K562 (cell line): ENCODE measurements at regions not wholly inside any gene's neighbourhood (a gene's known extent, or its start where the extent isn't known, plus 50 kb on each side); places are given as distances from the start of the nearest gene placed in this dataset.

Source experiments
- ATAC-seq: fragments of 200-7000 bp; cut with Tn5 transposase; 3 replicates; pipeline ENCODE4 v1.9.1; 2020; ENCODE audit warnings: moderate library complexity
- BruUV-seq: library from RNA; stranded (reverse); fragments of 400-500 nt; replicated peaks from 2 replicates; lab custom pipeline; 2021; lab: Mats Ljungman, UMichigan
- CTCF ChIA-PET: fragments of 300-600 bp; formaldehyde crosslinking; extraction: SDS; loops from one replicate; lab custom pipeline; 2021; ENCODE audit warnings: low intra/inter-chr PET ratio; lab: Yijun Ruan, JAX
- POLR2A ChIA-PET: fragments of 300-600, 350-650 bp; sonication (Branson Sonifier 250); formaldehyde crosslinking; extraction: SDS; loops from one replicate; lab custom pipeline; 2021; ENCODE audit warnings: antibody characterized with exemption, inconsistent platforms; lab: Yijun Ruan, JAX
- DNase-seq, 4 experiments: peaks; one replicate each; pipeline versions ENCODE4 v3.0.0 to v3.0.0-alpha.2; 2011 to 2018; ENCODE audit warnings: low spot score in 3 of 4, mixed read lengths in 3 of 4; ENCODE audit errors: extremely low read depth in 1 of 4
- FAIRE-seq: peaks from 2 replicates; lab custom pipeline; 2011; peaks lifted over from hg19 to GRCh38; lab: Jason Lieb, UNC
- H2AFZ ChIP-seq: 2 replicates; pipeline ENCODE4 v1.6.0; 2011; ENCODE audit warnings: low read depth, low read length, control low read depth, inconsistent platforms
- H3K27ac ChIP-seq: fragments of 200-600 bp; 3 replicates; pipeline ENCODE4 v1.8.0; 2011; ENCODE audit warnings: low read depth, mild to moderate bottlenecking, control low read depth, inconsistent platforms, low read length, moderate library complexity, mixed read lengths; ENCODE audit errors: extremely low read depth
- H3K27me3 ChIP-seq, 2 experiments: fragments of 300-600 bp in 1 of 2; 2 replicates in 1 of 2; 3 replicates in 1 of 2; pipeline versions ENCODE4 v1.6.0 to v1.8.0; 2011; ENCODE audit warnings: inconsistent platforms in 2 of 2, low read length in 2 of 2, mild to moderate bottlenecking in 1 of 2, mixed read lengths in 1 of 2, moderate library complexity in 1 of 2; ENCODE audit not compliant: control insufficient read depth in 2 of 2, insufficient read depth in 2 of 2
- H3K36me3 ChIP-seq: fragments of 300-600 bp; 3 replicates; pipeline ENCODE4 v1.8.0; 2011; ENCODE audit warnings: mild to moderate bottlenecking, low read length, inconsistent platforms; ENCODE audit not compliant: control insufficient read depth, insufficient read depth
- H3K4me1 ChIP-seq, 2 experiments: fragments of 200-600 bp in 1 of 2; replicated peaks in 1 of 2; 2 replicates in 1 of 2; 3 replicates in 1 of 2; pipeline versions ENCODE4 v1.5.1 to v1.8.0; 2011; ENCODE audit warnings: inconsistent platforms in 2 of 2, low read length in 2 of 2, mild to moderate bottlenecking in 1 of 2, mixed read lengths in 1 of 2, moderate library complexity in 1 of 2; ENCODE audit not compliant: control insufficient read depth in 2 of 2, insufficient read depth in 2 of 2
- H3K4me2 ChIP-seq: 2 replicates; pipeline ENCODE4 v1.6.1; 2011; ENCODE audit warnings: low read length, control low read depth, inconsistent platforms, mixed read lengths; ENCODE audit not compliant: insufficient read depth
- H3K4me3 ChIP-seq: fragments of 200-600 bp; sonication (generic), shearing (Covaris generic); 2 replicates; pipeline ENCODE4 v1.5.1; 2016; ENCODE audit warnings: control low read depth, inconsistent platforms
- H3K79me2 ChIP-seq: fragments of 200-600 bp; 3 replicates; pipeline ENCODE4 v1.8.0; 2011; ENCODE audit warnings: low read length, inconsistent platforms; ENCODE audit not compliant: control insufficient read depth, insufficient read depth
- H3K9ac ChIP-seq, 2 experiments: 2 replicates each; pipeline versions ENCODE4 v1.6.0 to v1.6.1; 2011; ENCODE audit warnings: low read depth in 2 of 2, low read length in 2 of 2, control low read depth in 1 of 2, inconsistent platforms in 1 of 2, mild to moderate bottlenecking in 1 of 2, mixed read lengths in 1 of 2; ENCODE audit not compliant: insufficient read depth in 1 of 2
- H3K9me1 ChIP-seq: one replicate; pipeline ENCODE4 v1.6.0; 2011; ENCODE audit warnings: inconsistent platforms, mild to moderate bottlenecking, low read length, moderate library complexity; ENCODE audit not compliant: control insufficient read depth, insufficient read depth
- H3K9me3 ChIP-seq: replicated peaks from 2 replicates; pipeline ENCODE4 v1.5.1; 2011; ENCODE audit warnings: low read depth, low read length, inconsistent platforms; ENCODE audit not compliant: control insufficient read depth, insufficient read depth
- H4K20me1 ChIP-seq: replicated peaks from 2 replicates; pipeline ENCODE4 v1.6.1; 2011; ENCODE audit warnings: low read length, inconsistent platforms, mixed read lengths; ENCODE audit not compliant: control insufficient read depth, insufficient read depth
- FIP1L1 ChIP-seq: fragments of 200-400 bp; formaldehyde crosslinking; IDR thresholded peaks from 2 replicates; pipeline ENCODE4 v1.6.1; 2018; ENCODE audit warnings: mild to moderate bottlenecking, low read depth, low read length; ENCODE audit not compliant: poor library complexity, severe bottlenecking
- LCOR ChIP-seq: sonication (generic); formaldehyde crosslinking; IDR thresholded peaks from 2 replicates; pipeline ENCODE4 v1.8.0; 2022; ENCODE audit warnings: mild to moderate bottlenecking, missing genetic modification reagents
- RBM15 ChIP-seq: fragments of 200-400 bp; formaldehyde crosslinking; IDR thresholded peaks from 2 replicates; pipeline ENCODE4 v1.6.1; 2018; ENCODE audit warnings: mild to moderate bottlenecking, low read length, moderate library complexity; ENCODE audit not compliant: insufficient read depth
- SMARCE1 ChIP-seq: fragments of 450-650 bp; IDR thresholded peaks from 2 replicates; pipeline ENCODE4 v1.7.1; 2016; ENCODE audit warnings: mild to moderate bottlenecking
- SMC3 ChIP-seq: conservative IDR thresholded peaks from 2 replicates; pipeline ENCODE4 v1.6.1; 2011; ENCODE audit warnings: low read depth, low read length, improper control_type of control experiment; ENCODE audit not compliant: insufficient read depth
- ZBED1 ChIP-seq: IDR thresholded peaks from 2 replicates; pipeline ENCODE4 v1.6.1; 2014
- ZC3H8 ChIP-seq: fragments of 450-650 bp; IDR thresholded peaks from 2 replicates; pipeline ENCODE4 v1.6.1; 2017
- ZNF165 ChIP-seq: fragments of 250-450 bp; sonication (Bioruptor Pico); IDR thresholded peaks from 2 replicates; pipeline ENCODE4 v1.4.0; 2020; ENCODE audit warnings: borderline replicate concordance
- ZNF197 ChIP-seq: fragments of 200-800 bp; sonication (Bioruptor generic); IDR thresholded peaks from 2 replicates; pipeline ENCODE4 v1.6.1; 2016; ENCODE audit warnings: low read depth, missing genetic modification characterization, missing compliant biosample characterization
- ZNF354B ChIP-seq: fragments of 250-450 bp; sonication (Bioruptor Pico); IDR thresholded peaks from 2 replicates; pipeline ENCODE4 v1.4.0; 2020
- ZNF830 ChIP-seq: fragments of 250-450 bp; sonication (Bioruptor Pico); IDR thresholded peaks from 2 replicates; pipeline ENCODE4 v1.5.0; 2021; ENCODE audit warnings: mild to moderate bottlenecking
- WGBS: fragments of 100-300 bp; shearing (Covaris generic); methylation state at CpG from one replicate; pipeline ENCODE4 v1.1.6; 2016; ENCODE audit warnings: low coverage, mixed read lengths; ENCODE audit not compliant: insufficient coverage; ENCODE audit errors: missing lambda C conversion rate; 5-methylcytosine and 5-hydroxymethylcytosine counted together
- in situ Hi-C: fragments of 300-500 bp; cut with MboI; formaldehyde crosslinking; loops from 4 replicates; pipeline ENCODE4 v1.15.0; 2018; ENCODE audit warnings: inconsistent platforms, mixed read lengths
- intact Hi-C: fragments of 100-400 bp; cut with micrococcal nuclease; formaldehyde crosslinking; loops from 2 replicates; pipeline ENCODE4 v1.14.2; 2022
- TF ChIP-seq, protein P1 (sequence below): fragments of 450-650 bp; IDR thresholded peaks from 2 replicates; pipeline ENCODE4 v1.6.1; 2016

DNA sequence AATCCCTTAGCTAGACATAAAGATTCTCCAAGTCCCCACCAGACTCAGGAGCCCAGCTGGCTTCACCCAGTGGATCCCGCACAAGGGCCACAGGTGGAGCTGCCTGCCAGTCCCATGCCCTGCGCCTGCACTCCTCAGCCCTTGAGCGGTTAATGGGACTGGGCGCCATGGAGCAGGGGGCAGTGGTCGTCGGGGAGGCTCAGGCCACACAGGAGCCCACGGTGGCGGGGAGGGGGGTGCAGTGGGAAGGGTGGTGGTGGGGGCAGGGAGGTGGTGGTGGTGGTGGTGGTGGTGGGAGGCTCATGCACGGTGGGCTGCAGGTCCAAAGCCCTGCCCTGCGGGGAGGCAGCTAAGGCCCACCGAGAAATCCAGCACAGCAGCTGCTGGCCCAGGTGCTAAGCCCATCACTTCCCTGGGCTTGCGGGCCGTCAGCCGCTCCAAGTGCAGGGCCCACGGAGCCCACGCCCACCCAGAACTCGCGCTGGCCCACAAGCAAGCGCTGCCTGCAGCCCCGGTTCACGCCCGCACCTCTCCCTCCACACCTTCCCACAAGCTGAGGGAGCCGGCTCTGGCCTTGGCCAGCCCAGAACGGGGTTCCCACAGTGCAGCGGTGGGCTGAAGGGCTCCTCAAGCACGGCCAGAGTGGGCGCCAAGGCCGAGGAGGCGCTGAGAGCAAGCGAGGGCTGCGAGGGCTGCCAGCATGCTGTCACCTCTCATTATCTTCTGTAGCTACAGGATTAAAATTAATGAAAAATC, 732.5 kb upstream of the POM121L12 start:
- ChIA-PET POLR2A (interaction anchor here (0.6 kb wide), 1 partner anchor 1027 kb away, joined by 4 read pairs; no protein-coding TSS in a partner anchor), CTCF (no interaction called here)
- intact Hi-C loops = no loop called here
- H3K9ac ChIP-seq = no peak overlapping the region
- H3K27me3 ChIP-seq = no peaks in the 10 kb centered on the region
- no peaks in the 10 kb centered on the region for H3K9me3 ChIP-seq
- no peak overlapping the region for H3K4me3 ChIP-seq
- H3K9me1 ChIP-seq = no peaks in the 10 kb centered on the region
- H4K20me1 ChIP-seq = no peaks in the 10 kb centered on the region
- H3K4me2 ChIP-seq = no peak overlapping the region
- no peak overlapping the region for H3K27ac ChIP-seq
- no peak for TF ChIP-seq ZC3H8
- TF ChIP-seq RBM15 = no peak
- TF ChIP-seq, protein P1, sequence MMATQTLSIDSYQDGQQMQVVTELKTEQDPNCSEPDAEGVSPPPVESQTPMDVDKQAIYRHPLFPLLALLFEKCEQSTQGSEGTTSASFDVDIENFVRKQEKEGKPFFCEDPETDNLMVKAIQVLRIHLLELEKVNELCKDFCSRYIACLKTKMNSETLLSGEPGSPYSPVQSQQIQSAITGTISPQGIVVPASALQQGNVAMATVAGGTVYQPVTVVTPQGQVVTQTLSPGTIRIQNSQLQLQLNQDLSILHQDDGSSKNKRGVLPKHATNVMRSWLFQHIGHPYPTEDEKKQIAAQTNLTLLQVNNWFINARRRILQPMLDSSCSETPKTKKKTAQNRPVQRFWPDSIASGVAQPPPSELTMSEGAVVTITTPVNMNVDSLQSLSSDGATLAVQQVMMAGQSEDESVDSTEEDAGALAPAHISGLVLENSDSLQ = no peak
- TF ChIP-seq ZNF354B = no peak
- no peak for TF ChIP-seq ZNF197 (CRISPR knock-in tag)
- TF ChIP-seq FIP1L1 = no peak
- TF ChIP-seq ZBED1 = no peak
- TF ChIP-seq SMC3 = no peak
- no peak for TF ChIP-seq ZNF830 (CRISPR knock-in tag)
- TF ChIP-seq ZNF165 (CRISPR knock-in tag) = no peak
- TF ChIP-seq LCOR (CRISPR knock-in tag) = no peak
- TF ChIP-seq SMARCE1 = no peak
- FAIRE-seq (no peak), DNase-seq (no peak), ATAC-seq (no peak)
- H2AFZ ChIP-seq = no peak overlapping the region
- in situ Hi-C loops = no loop called here
- BruUV-seq = no TSS peak
- no peaks in the 10 kb centered on the region for H3K79me2 ChIP-seq
- H3K36me3 ChIP-seq = no peaks in the 10 kb centered on the region
- WGBS = 7% methylated on average over 19 of the region's 31 CpGs
- H3K4me1 ChIP-seq = no peaks in the 10 kb centered on the region
